HL-60 (cell line): ENCODE measurements at regions not wholly inside any gene's neighbourhood (a gene's known extent, or its start where the extent isn't known, plus 50 kb on each side); places are given as distances from the start of the nearest gene placed in this dataset.

Experiments
- DNase-seq, 2 experiments: peaks; one replicate each; pipeline ENCODE4 v3.0.0-alpha.2; 2010 to 2020; ENCODE audit warnings: low read depth in 1 of 2, low spot score in 1 of 2
- H3K27ac ChIP-seq: fragments of 250-450 bp; sonication (Bioruptor Pico); replicated peaks from 2 replicates; pipeline ENCODE4 v1.5.1; 2020; ENCODE audit warnings: mild to moderate bottlenecking, moderate library complexity
- H3K27me3 ChIP-seq: fragments of 250-450 bp; sonication (Bioruptor Pico); 2 replicates; pipeline ENCODE4 v1.5.1; 2021; ENCODE audit warnings: mild to moderate bottlenecking, moderate library complexity; ENCODE audit not compliant: insufficient read depth, poor library complexity, severe bottlenecking
- H3K4me3 ChIP-seq: replicated peaks from 2 replicates; pipeline ENCODE4 v1.5.1; 2011; ENCODE audit warnings: mild to moderate bottlenecking, control low read depth, low read length; ENCODE audit not compliant: insufficient read depth
- CTCF ChIP-seq: IDR thresholded peaks from one replicate; pipeline ENCODE4 v1.5.1; 2011; ENCODE audit warnings: low read length, control low read depth, inconsistent platforms; ENCODE audit not compliant: insufficient read depth
- GABPA ChIP-seq: IDR thresholded peaks from 2 replicates; pipeline ENCODE4 v1.6.1; 2012; ENCODE audit warnings: low read depth
- POLR2AphosphoS5 ChIP-seq: IDR thresholded peaks from 2 replicates; pipeline ENCODE4 v1.6.1; 2012; ENCODE audit warnings: low read depth
- SPI1 ChIP-seq: IDR thresholded peaks from 2 replicates; pipeline ENCODE4 v1.6.1; 2012; ENCODE audit warnings: low read depth, mild to moderate bottlenecking, borderline replicate concordance
- TF ChIP-seq, protein P1 (sequence below): IDR thresholded peaks from 2 replicates; pipeline ENCODE4 v1.6.1; 2012; ENCODE audit warnings: low read depth; ENCODE audit not compliant: insufficient replicate concordance

DNA sequence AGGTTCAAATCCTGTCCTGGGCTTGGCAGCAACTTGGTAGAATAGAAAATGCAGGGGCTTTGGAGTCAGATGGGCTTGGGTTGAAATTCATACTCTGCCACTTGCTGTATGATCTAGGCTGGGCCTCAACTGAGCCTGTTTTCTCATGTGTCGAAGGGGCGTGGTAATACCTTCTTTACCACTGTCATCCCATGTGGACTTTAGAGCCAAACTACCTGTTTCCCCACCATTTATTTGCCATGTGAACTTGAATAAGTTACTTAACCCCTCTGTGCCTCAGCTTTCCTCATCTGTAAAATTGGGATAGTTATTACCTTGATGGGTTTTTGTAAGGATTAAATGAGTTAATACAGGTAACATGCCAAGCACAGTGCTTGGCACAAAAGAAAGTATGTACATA lies 106.0 kb downstream of the COPRS start:
- Histone ChIP-seq H3K27ac (no peak overlapping the region), H3K27me3 (no peaks in the 10 kb centered on the region), H3K4me3 (no peak overlapping the region)
- DNase-seq = no peak
- TF ChIP-seq, protein P1, sequence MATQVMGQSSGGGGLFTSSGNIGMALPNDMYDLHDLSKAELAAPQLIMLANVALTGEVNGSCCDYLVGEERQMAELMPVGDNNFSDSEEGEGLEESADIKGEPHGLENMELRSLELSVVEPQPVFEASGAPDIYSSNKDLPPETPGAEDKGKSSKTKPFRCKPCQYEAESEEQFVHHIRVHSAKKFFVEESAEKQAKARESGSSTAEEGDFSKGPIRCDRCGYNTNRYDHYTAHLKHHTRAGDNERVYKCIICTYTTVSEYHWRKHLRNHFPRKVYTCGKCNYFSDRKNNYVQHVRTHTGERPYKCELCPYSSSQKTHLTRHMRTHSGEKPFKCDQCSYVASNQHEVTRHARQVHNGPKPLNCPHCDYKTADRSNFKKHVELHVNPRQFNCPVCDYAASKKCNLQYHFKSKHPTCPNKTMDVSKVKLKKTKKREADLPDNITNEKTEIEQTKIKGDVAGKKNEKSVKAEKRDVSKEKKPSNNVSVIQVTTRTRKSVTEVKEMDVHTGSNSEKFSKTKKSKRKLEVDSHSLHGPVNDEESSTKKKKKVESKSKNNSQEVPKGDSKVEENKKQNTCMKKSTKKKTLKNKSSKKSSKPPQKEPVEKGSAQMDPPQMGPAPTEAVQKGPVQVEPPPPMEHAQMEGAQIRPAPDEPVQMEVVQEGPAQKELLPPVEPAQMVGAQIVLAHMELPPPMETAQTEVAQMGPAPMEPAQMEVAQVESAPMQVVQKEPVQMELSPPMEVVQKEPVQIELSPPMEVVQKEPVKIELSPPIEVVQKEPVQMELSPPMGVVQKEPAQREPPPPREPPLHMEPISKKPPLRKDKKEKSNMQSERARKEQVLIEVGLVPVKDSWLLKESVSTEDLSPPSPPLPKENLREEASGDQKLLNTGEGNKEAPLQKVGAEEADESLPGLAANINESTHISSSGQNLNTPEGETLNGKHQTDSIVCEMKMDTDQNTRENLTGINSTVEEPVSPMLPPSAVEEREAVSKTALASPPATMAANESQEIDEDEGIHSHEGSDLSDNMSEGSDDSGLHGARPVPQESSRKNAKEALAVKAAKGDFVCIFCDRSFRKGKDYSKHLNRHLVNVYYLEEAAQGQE = no peak
- TF ChIP-seq CTCF (no peak), GABPA (no peak), POLR2AphosphoS5 (no peak), SPI1 (no peak)

DNA sequence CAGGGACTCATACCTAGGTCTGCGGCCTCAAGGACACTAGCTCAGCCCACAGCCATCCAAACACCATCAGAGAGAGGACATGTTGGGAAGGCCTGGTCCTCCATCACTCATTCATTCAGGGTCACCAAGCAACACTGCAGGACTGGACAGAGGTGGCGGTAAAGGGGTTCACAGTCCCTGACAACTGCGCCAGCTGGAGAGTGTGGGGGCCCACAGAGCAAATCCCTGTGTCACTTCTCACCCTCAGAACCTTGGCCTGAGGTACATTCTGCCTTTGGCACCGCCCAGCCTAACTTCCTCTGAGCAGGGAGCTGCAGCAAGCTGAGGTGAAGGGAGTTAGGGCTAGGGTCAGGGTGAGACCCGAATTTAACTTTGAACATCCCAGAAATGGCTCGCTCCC lies 106.5 kb downstream of the COPRS start:
- no peak overlapping the region for H3K27ac ChIP-seq
- no peak for TF ChIP-seq GABPA
- H3K4me3 ChIP-seq = no peak overlapping the region
- DNase-seq = no peak
- H3K27me3 ChIP-seq = no peaks in the 10 kb centered on the region

- TF ChIP-seq, protein P1 = no peak
- TF ChIP-seq GABPA (no peak), POLR2AphosphoS5 (no peak), SPI1 (no peak), CTCF (no peak)
Observed at GRCh38 chr17:31750578-31750977, 108.5 kb downstream of the COPRS start.

DNA sequence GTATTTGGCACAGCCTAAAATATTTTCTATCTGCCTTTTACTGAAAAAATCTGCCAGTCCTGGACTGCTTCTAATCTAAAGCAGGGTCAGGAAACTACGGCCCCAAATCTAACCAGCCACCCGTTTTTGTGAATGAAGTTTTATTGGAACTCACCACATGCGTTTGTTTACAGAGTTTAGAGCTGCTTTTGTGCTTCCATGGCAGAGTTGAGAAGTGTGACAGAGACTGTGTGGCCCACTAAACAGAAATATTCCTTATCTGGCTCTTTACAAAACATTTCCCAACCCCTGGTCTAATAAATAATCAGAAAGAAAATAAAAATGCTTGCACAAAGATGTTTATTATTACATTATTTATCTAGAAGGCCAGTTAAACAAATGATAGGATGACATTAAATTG lies 110.2 kb downstream of the COPRS start:
- no peak for DNase-seq
- no peak overlapping the region for H3K27ac ChIP-seq
- H3K27me3 ChIP-seq = no peaks in the 10 kb centered on the region
- TF ChIP-seq CTCF (no peak), SPI1 (no peak), POLR2AphosphoS5 (no peak), GABPA (no peak)
- TF ChIP-seq, protein P1 = no peak
- no peak overlapping the region for H3K4me3 ChIP-seq

More at GRCh38 chr17:31750578-31750977, 108.5 kb downstream of the COPRS start:
- Histone ChIP-seq H3K4me3 (no peak overlapping the region), H3K27me3 (no peaks in the 10 kb centered on the region), H3K27ac (no peak overlapping the region)
- no peak for DNase-seq
